DMS153 treated with DMSO at 0.1 percent for 48 hours (cell line): ENCODE measurements at regions not wholly inside any gene's neighbourhood (a gene's known extent, or its start where the extent isn't known, plus 50 kb on each side); places are given as distances from the start of the nearest gene placed in this dataset.

Source experiments
- DNase-seq: peaks from one replicate; lab custom pipeline; 2025; ENCODE audit not compliant: unreplicated experiment; lab: John Stamatoyannopoulos, UW

DNA sequence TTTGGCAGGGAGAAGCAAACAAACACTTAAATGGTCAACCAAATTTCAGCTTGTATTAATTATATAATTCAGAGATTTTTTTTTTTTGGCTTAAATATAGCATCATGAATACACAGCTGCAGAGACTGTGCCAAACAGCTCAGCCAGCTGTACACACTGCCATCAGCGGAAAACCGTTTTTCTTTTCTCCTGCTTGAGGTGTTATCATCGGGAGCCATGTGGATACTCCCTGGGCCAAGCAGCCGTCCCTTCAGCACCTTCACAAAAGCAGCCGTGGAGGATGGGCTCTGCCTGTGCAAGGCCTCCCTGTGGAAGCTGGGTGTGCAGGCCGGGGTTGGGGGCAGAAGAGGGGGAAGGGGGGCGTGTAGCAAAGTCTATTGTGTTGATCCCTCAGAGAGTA, 85.0 kb downstream of the NUF2 start:
- DNase-seq = no peak

GRCh38 chr1:163408262-163408661, 86.5 kb downstream of the NUF2 start:
- no peak for DNase-seq

GRCh38 chr1:163410073-163410999, 88.6 kb downstream of the NUF2 start:
- DNase-seq = peak; percentile 97

- DNase-seq = no peak
Observed at GRCh38 chr1:163412221-163412620, 90.5 kb downstream of the NUF2 start.

DNA sequence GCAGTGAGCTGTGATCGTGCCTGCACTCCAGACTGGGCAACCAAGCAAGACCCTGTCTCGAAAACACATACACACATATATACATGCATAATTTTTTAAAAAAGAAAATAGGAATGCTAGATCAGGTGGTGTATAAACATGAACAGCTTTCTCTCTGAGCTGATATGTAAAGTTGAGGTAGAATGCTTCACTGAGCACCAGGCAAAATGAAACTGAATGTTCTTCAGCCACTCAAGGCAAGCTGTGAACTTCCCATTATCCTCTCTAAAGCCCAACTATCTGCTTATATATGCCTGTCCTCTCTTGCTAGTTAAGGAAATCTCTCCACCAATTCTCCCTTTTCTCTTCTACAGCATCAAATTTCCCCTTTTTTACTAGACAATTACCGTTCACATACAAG, 93.0 kb downstream of the NUF2 start:
- no peak for DNase-seq

DNA sequence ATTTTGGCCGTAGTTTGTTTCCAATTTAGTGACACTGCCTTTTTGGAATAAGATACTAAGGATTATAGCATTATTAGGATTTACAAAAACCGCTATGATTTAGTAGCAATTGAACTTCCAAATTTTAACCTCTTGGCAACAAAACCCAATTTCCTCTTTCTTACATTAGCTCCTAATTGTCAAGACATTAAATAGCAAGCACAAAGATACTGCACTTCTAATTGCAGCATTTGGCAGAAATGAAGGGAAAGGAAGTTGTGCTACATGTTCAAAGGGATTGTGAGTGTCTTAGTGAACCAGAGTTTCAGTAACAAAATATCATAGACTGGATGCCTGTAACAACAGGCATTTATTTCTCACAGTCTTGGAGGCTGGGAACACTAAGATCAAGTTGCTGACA, 99.9 kb downstream of the NUF2 start:
- DNase-seq = no peak

DNA sequence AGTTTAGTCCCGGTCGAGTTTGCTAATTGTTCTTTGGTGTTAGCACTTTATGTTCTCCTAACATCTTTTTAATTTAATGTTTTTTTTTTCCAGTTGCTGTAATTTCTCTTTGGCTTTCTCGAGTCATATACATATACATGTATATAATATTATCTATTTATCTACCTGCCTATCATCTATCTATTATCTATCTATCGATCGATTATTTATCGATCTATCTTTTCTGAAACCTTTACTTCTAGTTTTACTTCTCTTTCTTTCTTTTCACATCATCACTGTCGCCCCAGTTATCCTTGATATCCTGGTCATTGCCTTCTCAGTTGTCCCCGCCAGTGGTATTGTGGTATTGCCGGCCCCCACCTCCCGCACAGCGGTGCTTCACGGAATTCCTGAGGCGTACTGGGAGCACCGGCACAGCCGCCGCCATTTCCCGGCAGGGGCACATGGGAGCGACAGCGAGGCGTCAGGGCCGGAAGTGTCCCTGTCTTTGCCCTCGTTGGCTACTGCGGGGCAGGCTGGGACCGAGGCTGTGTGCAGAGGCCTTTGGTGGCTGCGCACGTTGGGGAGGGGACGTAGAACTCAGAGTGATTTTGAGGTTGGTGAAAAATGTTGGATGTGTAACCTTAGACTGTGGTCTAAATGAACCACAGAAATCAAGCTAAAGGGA, 101.1 kb downstream of the NUF2 start:
- no peak for DNase-seq

DNA sequence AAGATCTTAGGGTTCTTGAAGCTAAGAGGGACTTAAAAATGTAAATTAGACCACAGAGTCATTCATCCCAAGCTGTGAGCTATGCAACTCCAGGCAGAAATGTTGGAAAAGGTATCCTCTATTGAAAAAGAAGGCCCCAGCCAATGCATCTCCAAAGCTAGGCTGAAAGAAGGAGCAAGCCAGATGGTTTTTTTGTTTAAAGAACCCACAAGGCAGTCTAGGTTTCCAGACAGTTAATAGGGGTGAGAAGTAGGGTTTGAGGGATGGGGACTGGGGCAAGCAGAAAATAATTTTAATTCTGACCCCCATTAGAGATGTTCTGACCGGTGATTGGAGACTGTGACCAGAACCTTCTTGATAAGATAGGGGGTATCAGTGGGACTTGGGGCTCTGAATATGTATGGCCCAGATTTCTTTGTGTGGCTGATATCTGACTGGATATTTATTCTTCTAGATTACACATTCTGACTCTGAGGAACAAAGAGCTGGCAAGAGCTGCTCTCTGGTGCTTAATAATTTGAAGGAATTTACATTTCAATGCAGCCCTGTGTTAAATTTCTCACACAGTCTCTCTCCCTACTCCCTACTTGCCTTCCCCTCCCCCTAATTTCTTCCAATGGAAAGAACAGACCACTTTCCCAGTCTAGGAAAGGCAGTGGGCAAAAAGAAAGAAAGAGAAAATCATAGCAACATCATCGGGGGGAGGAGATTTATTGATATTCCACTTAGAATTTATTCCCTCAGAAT, 104.9 kb downstream of the NUF2 start:
- DNase-seq = no peak

- no peak for DNase-seq
Observed at GRCh38 chr1:163427279-163427678, 105.5 kb downstream of the NUF2 start.

- no peak for DNase-seq
Observed at GRCh38 chr1:163436140-163436812, 114.5 kb downstream of the NUF2 start.

GRCh38 chr1:163439471-163439870, 117.7 kb downstream of the NUF2 start:
- DNase-seq = no peak

DNA sequence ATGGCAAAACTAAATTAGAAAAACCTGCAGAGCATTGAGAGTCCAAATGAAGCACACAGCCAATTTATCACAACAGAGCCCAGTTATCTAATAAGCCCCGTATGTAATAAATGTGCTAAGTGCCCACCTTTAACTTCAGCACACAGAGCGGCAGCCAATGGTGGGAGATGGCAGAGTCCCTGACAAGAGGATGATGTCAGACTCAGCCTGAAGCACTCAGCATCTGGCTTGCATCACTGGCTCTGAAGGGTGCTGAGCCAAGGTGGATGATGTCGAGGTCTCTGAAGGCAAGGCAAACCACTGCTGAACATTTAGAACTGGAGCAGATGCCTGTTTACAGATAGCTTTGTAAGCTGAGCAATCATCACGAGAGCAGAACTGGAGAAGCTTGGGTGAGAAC, 118.3 kb downstream of the NUF2 start:
- DNase-seq = no peak

DNA sequence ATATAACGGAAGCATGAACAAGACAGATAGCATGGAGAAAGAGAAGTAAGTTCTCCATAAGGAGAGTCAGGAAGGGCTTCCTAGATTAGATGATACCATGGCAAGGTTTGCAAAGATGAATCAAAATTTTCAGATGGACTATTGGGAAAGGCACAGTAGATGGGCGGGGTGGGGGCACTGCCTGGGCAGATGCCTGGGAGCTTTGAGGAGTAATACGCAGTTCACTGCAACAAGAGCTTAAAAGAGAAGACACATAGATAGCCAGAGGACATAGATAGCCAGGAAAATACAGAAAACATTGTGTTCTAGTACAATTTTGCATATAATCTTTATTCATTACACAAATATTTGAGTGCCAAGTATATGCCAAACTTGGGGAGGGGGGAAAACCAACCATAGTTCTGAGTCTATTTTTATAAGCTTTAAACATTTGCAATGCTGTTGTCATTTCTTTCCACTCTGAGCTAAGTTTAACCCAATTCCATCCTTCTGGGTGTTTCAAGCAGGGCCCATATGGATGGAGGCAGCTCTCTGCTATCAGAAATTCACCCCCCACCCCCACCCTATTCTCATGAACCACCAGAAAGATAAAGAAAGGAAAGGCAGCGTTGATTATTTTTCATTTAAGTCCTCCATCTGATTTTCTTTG, 120.6 kb downstream of the NUF2 start:
- no peak for DNase-seq

- no peak for DNase-seq
Observed at GRCh38 chr1:163442895-163443294, 121.1 kb downstream of the NUF2 start.

DNA sequence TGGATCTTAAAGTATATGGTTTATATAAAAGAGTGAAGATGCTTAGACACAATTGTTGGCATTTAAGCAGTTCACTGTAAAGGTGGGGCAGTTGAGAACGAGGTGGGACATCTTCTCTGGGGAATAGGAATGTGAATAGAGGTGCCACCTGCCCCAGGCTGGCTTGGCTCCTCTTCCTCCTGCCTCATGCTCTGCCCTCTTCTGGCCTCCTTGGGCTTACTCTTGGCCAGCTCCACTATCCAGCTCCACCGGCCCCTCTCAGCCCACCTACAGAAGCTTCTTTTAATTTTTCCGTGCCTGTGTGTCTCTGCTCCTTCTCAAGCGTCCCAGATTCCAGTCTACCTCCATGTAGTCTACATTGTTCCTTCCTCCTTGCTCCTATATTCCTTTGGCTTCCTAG, 122.1 kb downstream of the NUF2 start:
- no peak for DNase-seq

GRCh38 chr1:163444665-163445064, 122.9 kb downstream of the NUF2 start:
- no peak for DNase-seq

GRCh38 chr1:163450986-163451385, 129.2 kb downstream of the NUF2 start:
- no peak for DNase-seq

DNA sequence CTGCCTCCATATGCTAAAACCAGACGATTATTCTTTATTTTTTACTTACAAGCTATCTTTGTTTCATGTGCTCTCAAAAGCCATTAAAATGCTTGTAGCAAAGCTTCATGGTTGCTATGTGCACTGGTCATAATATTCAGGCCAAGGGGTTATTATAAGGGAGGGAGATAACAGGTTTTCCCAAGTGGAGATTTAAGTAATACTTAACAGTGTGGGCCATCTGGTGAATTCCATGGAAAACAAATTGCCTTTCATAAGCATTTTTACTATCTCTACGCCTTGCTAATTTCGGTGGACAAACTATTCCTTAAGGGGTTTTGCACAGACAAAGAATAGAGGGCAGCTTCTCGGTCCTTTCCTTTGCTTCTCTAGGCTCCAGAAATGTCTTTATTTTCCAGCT, 137.8 kb downstream of the NUF2 start:
- no peak for DNase-seq

GRCh38 chr1:163467289-163467688, 145.5 kb downstream of the NUF2 start:
- DNase-seq = no peak

- DNase-seq = peak; percentile 99
Observed at GRCh38 chr1:163471779-163472650, 150.3 kb downstream of the NUF2 start.
